ENCODE measurements at regions not wholly inside any gene's neighbourhood (a gene's known extent, or its start where the extent isn't known, plus 50 kb on each side); places are given as distances from the start of the nearest gene placed in this dataset.

DNA sequence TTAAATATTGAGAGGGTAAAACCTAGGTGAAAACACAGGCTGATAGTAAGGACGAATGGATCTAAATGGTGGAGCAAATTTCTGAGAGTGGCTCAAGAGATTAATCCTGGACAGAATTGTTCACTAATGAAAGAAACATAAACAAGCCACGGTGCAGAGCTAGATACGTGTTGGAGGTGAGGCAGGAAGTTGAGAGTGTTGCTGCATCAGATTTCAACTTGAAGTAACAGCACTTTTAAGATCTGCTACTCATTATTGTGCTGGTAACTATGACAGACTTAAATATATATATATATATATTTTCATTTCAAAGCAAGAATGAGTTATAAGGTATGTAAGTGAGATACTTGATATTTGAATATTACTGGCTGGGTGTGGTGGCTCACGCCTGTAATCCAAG, 64.9 kb downstream of the PTGS2 start (continued):
- TF ChIP-seq, protein P1, sequence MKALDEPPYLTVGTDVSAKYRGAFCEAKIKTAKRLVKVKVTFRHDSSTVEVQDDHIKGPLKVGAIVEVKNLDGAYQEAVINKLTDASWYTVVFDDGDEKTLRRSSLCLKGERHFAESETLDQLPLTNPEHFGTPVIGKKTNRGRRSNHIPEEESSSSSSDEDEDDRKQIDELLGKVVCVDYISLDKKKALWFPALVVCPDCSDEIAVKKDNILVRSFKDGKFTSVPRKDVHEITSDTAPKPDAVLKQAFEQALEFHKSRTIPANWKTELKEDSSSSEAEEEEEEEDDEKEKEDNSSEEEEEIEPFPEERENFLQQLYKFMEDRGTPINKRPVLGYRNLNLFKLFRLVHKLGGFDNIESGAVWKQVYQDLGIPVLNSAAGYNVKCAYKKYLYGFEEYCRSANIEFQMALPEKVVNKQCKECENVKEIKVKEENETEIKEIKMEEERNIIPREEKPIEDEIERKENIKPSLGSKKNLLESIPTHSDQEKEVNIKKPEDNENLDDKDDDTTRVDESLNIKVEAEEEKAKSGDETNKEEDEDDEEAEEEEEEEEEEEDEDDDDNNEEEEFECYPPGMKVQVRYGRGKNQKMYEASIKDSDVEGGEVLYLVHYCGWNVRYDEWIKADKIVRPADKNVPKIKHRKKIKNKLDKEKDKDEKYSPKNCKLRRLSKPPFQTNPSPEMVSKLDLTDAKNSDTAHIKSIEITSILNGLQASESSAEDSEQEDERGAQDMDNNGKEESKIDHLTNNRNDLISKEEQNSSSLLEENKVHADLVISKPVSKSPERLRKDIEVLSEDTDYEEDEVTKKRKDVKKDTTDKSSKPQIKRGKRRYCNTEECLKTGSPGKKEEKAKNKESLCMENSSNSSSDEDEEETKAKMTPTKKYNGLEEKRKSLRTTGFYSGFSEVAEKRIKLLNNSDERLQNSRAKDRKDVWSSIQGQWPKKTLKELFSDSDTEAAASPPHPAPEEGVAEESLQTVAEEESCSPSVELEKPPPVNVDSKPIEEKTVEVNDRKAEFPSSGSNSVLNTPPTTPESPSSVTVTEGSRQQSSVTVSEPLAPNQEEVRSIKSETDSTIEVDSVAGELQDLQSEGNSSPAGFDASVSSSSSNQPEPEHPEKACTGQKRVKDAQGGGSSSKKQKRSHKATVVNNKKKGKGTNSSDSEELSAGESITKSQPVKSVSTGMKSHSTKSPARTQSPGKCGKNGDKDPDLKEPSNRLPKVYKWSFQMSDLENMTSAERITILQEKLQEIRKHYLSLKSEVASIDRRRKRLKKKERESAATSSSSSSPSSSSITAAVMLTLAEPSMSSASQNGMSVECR (CRISPR knock-in tag; IDR thresholded peaks at IDR 0.05; ENCODE audit: borderline replicate concordance) = no peak
- TF ChIP-seq CBFB (CRISPR knock-in tag; IDR thresholded peaks at IDR 0.05; ENCODE audit: low read depth) = no peak
- no peak for TF ChIP-seq IRF1 (CRISPR knock-in tag; IDR thresholded peaks at IDR 0.05)
- TF ChIP-seq MAX (CRISPR knock-in tag; IDR thresholded peaks at IDR 0.05) = no peak
- TF ChIP-seq, protein P2, sequence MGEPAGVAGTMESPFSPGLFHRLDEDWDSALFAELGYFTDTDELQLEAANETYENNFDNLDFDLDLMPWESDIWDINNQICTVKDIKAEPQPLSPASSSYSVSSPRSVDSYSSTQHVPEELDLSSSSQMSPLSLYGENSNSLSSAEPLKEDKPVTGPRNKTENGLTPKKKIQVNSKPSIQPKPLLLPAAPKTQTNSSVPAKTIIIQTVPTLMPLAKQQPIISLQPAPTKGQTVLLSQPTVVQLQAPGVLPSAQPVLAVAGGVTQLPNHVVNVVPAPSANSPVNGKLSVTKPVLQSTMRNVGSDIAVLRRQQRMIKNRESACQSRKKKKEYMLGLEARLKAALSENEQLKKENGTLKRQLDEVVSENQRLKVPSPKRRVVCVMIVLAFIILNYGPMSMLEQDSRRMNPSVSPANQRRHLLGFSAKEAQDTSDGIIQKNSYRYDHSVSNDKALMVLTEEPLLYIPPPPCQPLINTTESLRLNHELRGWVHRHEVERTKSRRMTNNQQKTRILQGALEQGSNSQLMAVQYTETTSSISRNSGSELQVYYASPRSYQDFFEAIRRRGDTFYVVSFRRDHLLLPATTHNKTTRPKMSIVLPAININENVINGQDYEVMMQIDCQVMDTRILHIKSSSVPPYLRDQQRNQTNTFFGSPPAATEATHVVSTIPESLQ (CRISPR knock-in tag; IDR thresholded peaks at IDR 0.05) = no peak
- no peak for TF ChIP-seq ZNF263 (CRISPR knock-in tag; IDR thresholded peaks at IDR 0.05; ENCODE audit: low read depth)
- TF ChIP-seq TEAD1 (CRISPR knock-in tag; IDR thresholded peaks at IDR 0.05) = no peak
- TF ChIP-seq, protein P3, sequence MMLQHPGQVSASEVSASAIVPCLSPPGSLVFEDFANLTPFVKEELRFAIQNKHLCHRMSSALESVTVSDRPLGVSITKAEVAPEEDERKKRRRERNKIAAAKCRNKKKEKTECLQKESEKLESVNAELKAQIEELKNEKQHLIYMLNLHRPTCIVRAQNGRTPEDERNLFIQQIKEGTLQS (CRISPR knock-in tag; conservative IDR thresholded peaks at IDR 0.05) = no peak

DNA sequence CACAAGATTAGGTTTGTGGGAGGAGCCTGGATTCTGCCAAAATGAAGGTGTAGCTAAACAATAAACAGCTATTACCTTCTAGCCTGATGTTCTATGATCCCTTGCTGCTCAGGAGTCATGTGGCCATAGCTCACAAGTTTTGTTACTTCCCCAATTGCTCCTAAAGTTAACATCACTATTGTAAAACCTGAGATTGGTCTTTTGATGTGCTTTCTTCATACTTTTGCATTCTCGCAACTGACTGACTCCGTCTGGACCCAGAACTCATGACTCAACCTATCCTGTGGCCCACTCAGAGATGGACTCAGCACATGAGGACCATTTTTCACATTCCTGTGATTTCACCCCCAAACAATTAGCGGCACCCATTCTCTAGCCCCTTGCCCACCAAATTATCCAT, 69.1 kb downstream of the PTGS2 start:
- ChIA-PET POLR2A (no interaction called here), CTCF (interaction anchor here (1.1 kb wide), 1 partner anchor 129 kb away, joined by 4 read pairs; no protein-coding TSS in a partner anchor)
- Mint-ChIP-seq H3K36me3 (no peaks in the 10 kb centered on the region), H3K27ac (no peak overlapping the region), H3K4me3 (no peak overlapping the region), H3K4me1 (peaks cover 5% of the 10 kb centered on the region), H3K9me3 (peaks cover 16% of the 10 kb centered on the region), H3K27me3 (ENCODE audit: low read depth) (no peaks in the 10 kb centered on the region)
- TF ChIP-seq ZBTB21 (CRISPR knock-in tag; IDR thresholded peaks at IDR 0.05; ENCODE audit: borderline replicate concordance) = no peak
- TF ChIP-seq ZNF416 (CRISPR knock-in tag; IDR thresholded peaks at IDR 0.05) = no peak
- TF ChIP-seq, protein P4, sequence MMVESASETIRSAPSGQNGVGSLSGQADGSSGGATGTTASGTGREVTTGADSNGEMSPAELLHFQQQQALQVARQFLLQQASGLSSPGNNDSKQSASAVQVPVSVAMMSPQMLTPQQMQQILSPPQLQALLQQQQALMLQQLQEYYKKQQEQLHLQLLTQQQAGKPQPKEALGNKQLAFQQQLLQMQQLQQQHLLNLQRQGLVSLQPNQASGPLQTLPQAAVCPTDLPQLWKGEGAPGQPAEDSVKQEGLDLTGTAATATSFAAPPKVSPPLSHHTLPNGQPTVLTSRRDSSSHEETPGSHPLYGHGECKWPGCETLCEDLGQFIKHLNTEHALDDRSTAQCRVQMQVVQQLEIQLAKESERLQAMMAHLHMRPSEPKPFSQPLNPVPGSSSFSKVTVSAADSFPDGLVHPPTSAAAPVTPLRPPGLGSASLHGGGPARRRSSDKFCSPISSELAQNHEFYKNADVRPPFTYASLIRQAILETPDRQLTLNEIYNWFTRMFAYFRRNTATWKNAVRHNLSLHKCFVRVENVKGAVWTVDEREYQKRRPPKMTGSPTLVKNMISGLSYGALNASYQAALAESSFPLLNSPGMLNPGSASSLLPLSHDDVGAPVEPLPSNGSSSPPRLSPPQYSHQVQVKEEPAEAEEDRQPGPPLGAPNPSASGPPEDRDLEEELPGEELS (CRISPR knock-in tag; IDR thresholded peaks at IDR 0.05) = no peak
- TF ChIP-seq ZNF219 (CRISPR knock-in tag; IDR thresholded peaks at IDR 0.05; ENCODE audit: borderline replicate concordance) = no peak
- TF ChIP-seq HMGXB4 (CRISPR knock-in tag; IDR thresholded peaks at IDR 0.05) = no peak
- no peak for TF ChIP-seq NFATC4 (CRISPR knock-in tag; IDR thresholded peaks at IDR 0.05)
- ATAC-seq = no peak
- no peak for DNase-seq (ENCODE audit: low spot score)
